A172 (cell line): ENCODE measurements at regions not wholly inside any gene's neighbourhood (a gene's known extent, or its start where the extent isn't known, plus 50 kb on each side); places are given as distances from the start of the nearest gene placed in this dataset.
"Not testable (repeated sequence)": the region's sequence is repeated elsewhere in the genome, so short reads cannot be mapped to it uniquely, and the experiment has no call there.

ENCODE experiments used
- DNase-seq: peaks from one replicate; pipeline ENCODE4 v3.0.0-alpha.2; 2015; ENCODE audit warnings: low spot score

DNA sequence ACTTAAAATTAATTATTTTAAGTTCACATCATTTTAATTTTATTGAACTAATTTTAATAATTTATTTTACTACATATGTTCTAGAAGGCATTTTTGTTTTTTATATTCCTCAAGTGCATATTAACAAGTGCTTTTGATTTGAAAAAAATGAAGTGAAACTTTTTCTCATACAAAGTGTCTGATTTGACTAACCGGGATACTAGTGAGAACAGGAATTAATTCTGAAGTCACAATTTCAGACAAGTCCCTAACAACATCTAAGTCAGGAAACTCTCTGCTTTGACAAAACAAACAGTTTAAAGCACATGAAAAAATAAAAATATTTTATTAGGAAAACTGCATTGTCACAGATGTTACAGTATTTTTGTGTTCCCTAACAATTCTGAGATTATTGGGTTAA is 1166.3 kb upstream of the CITED2 start:
- DNase-seq: no peak

DNA sequence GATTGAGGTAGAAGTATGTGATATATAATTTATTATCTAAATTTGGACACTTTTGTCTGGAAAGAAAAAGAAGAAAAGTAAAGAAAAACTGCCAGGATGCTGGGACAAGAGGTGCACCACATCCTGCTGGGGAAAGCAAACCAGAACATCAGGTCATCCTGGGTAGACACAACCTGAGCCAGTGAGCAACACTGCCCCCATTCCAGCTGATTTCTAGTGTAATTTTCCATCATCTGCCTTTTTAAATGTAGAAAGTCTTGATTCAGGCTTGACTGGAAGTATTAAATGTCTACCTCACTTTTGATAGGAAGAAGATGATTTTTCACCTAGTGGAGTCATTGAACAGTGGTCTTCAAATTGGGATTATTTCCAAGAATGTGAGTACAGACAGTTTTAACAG is 1164.5 kb upstream of the CITED2 start:
- DNase-seq: peak; percentile 66

DNA sequence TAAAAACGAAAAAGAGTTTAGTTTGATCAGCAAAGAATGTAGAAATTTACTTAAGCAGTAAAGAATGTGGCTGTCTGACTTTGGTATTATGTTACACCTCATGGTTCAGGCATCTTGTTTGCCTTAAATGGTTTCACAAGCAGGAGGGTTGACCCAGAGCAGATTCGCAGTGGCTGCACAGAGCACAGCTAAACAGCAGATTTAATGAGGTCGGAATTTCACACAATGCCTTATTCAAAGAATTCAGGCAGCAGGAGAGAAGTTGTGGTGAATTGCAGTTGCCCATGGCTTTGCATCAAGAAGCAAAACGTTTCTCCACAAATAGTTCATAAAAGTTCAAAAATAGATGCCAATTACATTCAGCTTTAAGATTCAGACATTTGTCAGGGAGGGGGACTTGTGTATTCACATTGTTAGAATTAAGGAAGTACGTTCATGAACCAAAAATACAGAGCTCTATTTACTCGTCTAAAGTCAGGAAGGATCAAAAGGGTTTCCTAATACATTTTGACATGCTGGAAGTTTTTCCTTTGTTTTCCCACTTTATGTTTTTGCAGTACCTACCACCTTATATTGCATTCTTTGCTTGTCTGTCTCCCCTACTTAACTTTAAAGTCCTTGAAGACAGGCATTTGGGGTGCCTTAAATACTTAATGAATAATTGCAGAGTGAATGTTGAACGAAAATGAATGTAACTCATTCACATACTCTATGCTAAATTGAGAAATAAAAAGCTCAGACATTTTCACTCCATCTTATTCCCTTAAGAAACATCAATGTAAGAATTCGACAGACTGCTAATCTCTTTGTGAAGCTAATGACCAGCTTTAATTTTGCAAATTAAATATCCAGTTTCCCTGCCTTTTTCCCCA is 1163.6 kb upstream of the CITED2 start:
- DNase-seq: peak; percentile 91

DNA sequence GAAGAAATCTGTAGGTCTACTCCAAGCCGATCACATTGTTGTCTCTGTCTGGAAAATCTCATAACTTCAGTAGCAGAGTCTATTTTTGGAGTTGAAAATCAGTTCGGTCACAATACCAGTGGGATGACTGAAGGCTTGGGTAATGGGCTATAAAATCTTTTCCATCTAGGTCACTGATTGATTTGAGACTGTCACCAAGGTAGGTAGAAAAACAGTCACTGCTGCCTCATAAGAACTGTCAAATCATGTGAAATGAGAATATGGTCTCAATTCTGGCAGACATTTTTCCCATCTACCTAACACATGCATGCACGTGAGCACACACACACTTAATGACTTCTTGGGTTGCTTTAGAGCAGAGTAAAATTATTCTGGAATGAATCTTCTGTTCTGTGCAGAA is 1162.8 kb upstream of the CITED2 start:
- DNase-seq: peak; percentile 47

DNA sequence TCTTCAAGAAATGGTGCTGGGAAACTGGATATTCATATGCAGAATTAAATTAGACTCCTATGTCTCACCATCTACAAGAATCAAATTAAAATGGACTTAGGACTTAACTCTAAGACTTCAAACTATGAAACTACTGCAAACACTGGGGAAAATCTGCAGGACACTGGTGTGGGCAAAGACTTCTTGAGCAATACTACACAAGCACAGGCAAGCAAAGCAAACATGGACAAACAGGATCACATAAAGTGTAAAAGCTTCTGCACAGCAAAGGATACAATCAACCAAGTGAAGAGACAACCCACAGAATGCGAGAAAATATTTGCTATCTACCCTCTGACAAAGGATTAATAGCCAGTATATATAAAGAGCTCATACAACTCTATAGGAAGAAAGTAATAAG is 1161.1 kb upstream of the CITED2 start:
- no peak for DNase-seq

DNA sequence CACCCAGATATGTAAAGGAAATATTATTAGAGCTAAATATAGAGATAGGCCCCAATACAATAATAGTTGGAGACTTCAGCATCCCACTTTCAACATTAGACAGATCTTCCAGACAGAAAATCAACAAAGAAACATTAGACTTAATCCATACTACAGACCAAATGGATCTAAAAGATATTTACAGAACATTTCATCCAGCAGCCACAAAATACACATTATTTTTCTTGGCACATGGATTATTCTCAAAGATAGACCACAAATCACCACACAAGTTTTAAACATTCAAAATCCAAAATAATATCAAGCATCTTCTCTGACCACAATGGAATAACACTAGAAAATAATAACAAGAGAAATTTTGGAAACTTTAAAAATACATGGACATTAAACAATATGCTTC is 1159.1 kb upstream of the CITED2 start:
- no peak for DNase-seq

DNA sequence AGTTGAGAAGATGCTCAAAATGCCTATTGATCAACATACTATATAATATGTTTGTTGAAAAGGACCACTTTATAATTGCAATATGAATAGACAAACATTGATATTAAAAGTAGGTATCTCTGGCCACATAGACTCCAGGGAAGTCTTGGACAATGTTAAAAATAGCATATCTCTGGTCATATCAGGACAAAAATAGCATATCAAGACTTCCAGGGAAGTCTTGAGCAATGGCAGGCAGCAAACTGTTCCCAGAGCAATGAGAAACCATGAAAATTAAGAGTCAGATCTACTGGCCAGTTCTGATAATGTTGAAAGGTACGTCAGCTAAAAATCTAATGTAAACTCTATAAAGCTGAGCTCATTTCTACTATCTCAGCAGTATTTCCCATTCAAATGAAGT is 1130.3 kb upstream of the CITED2 start:
- DNase-seq: no peak

DNA sequence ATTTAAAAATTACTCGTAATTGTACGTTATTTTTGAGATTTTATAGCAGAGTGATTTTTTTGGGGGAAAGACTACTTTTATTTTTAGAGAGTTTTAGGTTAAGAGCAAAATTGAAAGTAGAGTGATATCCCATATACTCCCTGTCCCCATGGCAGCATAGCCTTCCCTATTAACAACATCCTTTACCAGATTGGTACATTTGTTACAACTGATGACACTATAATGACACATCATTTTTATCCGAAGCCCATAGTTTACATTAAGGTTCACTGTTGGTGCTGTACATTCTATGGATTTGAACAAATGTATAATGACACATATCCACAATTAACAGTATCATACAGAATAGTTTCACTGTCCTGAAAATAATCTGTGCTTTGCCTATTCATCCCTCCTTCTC is 1126.4 kb upstream of the CITED2 start:
- DNase-seq: no peak

DNA sequence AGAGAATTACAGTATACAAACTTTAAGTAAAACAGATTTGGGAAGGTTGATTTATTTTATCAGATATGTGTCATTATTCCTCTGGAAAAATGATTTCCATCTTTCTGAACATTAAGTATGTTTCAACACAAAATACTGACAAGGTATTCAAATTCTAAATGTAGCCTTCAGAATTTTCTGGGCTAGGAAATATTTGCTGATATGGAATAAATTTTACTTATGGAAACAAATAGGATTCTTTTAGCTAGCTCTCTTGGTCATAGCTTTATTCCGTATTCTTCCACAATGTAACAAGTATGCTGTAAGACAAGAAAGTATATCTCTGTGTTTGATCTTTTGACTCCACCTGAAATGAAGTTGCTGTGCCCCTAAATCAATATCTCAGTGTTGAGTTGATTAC is 1125.2 kb upstream of the CITED2 start:
- no peak for DNase-seq

DNA sequence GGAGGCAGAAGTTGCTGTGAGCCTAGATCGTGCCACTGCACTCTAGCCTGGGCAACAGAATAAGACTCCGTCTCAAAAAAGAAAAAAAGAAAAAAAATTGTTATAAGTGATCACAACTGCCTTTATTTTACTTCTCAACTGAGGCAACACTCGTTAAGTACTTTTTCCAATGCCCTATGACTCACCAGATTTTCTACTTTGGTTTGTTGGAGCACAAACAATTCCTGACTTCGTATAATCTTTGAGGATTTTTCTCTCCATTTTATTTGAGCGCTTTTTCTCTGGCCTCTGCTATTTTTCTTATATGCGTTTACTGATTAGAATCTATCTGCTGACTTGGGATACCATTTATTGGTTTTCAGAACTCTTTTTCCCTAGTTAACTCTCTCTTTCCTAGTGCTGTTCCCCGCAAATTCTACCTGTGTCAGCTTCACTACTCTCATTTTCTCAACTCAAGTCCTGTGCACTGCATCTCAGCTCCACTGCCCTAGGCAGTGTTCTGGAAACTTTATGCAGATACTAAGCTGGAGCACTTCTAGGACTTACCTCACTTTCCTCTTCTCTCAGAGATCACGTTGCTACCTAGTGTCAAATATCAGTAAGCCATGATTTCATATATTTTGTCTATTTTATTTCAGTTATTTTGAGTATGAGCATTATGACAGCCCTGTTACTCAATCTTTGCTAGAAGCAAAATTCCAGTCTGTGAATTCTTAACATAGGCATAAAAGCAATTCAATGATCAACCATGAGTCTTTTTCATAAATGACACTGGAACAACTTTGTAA is 1120.1 kb upstream of the CITED2 start:
- no peak for DNase-seq

DNA sequence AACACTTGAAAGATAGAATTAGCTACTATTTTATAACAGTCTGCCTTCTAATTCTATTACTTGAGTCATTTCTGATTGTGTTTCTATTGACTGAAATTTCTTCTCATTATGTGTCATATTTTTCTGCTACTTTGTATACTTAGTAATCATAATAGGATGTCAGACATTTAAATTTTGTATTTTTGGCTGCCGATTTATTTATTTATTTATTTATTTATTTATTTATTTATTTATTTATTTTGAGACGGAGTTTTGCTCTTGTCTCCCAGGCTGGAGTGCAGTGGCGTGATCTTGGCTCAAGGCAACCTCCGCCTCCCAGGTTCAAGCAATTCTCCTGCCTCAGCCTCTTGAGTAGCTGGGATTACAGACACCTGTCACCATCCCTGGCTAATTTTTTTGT is 1119.0 kb upstream of the CITED2 start:
- DNase-seq: not testable (repeated sequence)

DNA sequence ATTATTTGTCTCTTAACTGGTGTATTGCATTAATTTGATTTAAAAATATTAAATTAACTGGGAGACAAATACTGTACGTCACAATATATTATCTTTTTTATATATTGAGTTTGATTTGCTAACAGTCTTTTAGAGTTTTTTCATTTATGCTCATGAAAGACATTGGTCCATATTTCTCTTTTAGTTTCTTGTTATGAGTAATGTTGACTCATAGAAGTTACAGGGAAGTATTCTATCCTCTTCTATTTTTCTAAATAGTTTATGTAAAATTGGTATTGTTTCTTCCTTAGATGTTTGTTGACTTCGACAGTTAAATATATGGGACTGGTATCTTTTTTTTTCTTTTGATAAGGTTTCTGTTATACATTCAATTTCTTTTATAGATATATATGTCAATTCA is 1115.6 kb upstream of the CITED2 start:
- DNase-seq: no peak

DNA sequence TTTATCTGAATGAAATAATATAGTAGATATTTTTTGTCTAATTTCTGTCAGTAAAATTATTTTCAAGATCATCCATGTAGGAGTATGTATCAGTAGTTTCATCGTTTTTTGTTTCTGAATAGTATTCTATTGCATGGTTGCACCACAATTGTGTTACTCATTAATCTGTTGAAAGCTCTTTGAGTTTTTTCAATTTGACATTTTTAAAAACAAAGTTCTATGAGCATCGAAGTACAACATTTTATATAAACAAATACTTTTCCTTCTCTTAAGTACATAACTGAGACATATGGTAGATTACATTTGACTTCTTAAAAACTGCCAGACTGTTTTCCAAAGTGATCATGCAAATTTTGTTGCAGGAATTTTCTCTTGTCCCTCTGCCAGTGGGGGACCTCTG is 1113.1 kb upstream of the CITED2 start:
- DNase-seq: no peak

DNA sequence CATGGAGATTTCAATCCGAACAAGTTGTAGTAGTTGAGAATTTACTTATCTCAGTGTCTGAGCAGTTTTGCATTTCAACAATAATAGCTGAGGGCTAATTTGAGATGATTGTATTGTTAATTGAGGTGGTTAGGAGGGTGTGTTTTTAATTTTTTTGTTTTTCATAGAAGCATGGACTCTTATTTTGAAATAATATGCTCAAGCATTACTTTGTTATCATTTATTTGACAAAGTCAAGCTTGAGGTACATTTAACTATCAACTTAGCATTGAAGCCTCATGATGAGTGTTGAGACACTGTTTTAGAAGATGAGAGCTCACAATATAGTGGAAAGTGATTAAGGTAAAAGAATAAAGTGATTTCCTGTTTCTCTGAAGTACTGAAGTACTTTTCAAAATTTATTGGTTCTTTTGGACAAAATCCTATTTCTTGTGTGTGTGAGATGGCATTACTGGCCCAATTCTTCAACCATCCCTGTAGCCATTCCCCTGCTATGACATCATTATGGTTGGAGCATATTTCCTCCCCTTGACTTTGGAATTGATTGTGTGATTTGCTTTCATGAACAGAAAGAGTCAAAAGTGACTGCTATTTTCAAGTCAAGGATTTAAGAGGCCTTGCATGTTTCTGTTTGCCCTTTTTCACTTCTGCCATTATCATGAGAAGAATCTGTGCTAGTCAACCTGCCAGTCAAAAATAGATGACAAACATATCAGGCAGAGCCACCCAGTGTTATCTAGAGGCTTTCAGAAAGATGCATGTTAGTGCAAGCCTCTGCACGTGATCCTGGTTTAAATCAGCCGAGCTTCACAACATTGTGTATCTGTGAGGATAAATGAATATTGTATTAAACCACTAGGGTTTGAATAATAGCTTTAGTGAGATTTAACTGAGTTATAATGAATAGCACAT is 1112.3 kb upstream of the CITED2 start:
- no peak for DNase-seq

DNA sequence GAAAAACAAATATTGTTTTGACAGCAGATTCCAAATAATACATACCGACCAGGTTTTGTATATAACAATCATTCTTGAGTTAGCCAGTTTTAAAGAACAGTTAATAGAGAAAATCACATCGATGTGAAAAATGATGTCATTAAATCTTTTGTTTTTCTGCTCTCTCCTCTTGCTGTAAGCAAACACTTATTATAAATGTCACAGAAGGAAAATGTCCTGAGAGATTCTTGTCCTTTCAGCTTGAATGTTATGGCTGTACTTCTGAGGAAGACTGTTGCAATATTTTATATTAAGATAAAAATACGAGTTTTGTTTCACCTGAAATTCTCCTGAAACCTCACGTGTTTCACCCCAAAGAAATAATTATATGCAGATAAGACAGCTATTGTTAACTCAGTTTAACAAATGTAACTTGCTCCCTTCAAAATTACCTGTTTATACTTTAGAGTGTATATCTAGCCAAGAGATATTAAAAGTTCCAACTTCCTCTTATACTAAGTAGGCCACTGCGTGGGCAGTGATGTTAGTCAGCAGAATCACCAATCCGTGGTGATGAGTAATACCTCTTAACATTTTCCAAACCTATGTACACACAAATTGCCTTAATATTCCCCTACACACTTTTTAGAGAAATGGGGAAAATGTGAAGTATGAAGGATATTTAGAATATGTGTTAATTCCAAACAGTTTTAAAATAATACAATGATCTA is 1111.4 kb upstream of the CITED2 start:
- peak; percentile 84 for DNase-seq

DNA sequence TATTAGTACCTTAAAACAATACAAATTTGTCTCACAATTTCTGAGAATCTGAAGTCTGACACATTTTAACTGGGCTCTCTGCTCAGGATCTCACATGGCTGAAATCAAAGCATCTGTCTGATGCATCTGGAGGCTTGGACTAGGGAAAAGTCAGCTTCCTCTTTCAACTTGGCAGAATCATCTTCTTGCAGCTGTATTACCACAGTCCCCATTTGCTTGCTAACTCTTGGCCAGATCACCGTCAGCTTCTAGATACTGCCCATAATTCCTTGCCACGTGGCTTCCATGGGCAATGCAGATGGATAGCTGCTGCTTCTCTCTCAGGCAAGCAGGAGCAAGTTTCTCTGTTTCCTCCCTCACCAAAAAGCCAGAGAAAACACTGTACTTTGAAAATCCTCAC is 1106.4 kb upstream of the CITED2 start:
- no peak for DNase-seq

DNA sequence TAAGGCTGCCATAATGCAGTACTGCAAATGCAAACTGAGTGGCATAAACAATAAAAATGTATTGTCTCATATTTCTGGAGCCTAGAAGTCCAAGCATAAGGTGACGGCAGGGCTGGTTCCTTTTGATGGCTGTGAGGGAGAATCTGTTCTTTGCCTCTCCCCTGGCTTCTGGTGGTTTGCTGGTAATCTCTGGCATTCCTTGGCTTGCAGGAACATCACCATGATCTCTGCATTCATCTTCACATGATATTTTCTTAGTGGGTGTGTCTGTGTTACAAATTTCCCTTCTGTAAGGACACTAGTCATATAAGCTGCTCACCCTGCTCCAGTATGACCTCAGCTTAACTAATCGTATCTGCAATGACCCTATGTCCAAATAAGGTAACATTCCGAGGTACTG is 1104.2 kb upstream of the CITED2 start:
- peak; percentile 38 for DNase-seq

DNA sequence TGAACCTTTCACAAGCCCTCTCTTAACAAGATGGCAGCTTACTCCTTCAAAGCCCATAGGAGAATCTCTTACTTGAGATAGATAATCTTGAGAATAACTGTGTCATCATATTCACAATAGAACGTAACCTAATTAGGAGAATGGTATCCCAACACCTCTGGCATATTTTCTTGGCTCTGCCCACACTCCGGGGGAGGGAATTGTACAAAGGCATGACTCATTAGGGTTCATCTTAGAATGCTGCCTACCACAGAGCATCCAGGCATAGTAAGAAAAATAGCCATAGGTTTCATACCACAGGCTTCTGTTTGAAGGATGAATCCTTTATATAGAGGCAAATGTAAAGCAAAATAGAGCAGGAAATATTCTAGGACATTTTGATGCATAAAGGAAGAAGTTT is 1100.6 kb upstream of the CITED2 start:
- DNase-seq: peak; percentile 59

DNA sequence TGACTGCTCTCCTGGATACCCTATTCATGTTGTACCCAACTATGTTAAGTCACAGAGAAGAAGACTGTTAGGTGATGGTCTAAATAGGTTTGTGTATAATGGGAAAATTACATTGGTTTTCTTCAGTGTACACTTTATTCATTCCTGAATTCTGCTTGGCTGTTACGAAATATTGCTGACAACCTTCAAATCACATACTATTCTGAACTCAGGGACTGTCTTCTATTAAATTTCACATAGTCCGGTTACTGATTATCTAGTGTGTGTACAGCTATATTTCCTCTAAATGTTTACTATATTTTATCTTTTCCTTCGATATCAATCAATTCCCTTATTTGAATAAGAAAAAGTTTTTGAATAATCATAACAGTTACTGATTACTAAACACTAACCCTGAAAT is 1090.3 kb upstream of the CITED2 start:
- no peak for DNase-seq

DNA sequence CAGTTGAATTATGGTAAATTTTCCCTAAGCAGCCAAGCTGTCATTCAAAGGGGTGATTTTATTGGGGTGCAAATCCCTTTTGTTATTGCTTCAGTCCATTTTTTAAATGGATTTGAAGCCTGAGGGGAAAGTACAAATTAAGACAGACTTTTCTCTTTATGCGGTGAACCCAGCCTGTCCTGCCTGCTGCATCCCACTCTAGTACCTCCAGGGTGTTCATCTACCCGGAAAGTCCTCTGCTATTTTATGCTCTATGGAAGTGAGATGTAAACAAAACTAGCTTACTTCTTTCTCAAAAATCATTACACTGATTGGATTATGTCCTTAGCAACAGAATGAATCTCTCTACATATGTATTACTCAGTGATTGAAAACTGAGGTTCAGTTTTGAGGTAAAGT is 1088.9 kb upstream of the CITED2 start:
- DNase-seq: no peak
